ENCODE measurements at regions not wholly inside any gene's neighbourhood (a gene's known extent, or its start where the extent isn't known, plus 50 kb on each side); places are given as distances from the start of the nearest gene placed in this dataset.

- H2AFZ ChIP-seq (ENCODE audit: low read length), result no peak overlapping the region
- H3K4me1 ChIP-seq (ENCODE audit: insufficient read depth, low read length, poor library complexity, severe bottlenecking), result no peaks in the 10 kb centered on the region
- intact Hi-C loops (cut with micrococcal nuclease; ENCODE audit: unreplicated experiment), result no loop called here
- no peaks in the 10 kb centered on the region for H3K79me2 ChIP-seq (ENCODE audit: insufficient read depth, low read depth, low read length)
- CTCF ChIA-PET (ENCODE audit: unreplicated experiment), result no interaction called here
- no peaks in the 10 kb centered on the region for H3K9me2 ChIP-seq (ENCODE audit: insufficient read depth, low read length)
- no peak for DNase-seq (ENCODE audit: low spot score)
- H4K20me1 ChIP-seq (ENCODE audit: insufficient read depth, low read length), result no peaks in the 10 kb centered on the region
- TF ChIP-seq CTCF (conservative IDR thresholded peaks at IDR 0.05; ENCODE audit: low read length) (no peak), EZH2phosphoT487 (IDR thresholded peaks at IDR 0.05; ENCODE audit: borderline replicate concordance, low read depth, low read length) (no peak)
- no TSS peak for BruUV-seq (replicated peaks)
- H3K36me3 ChIP-seq (ENCODE audit: insufficient read depth, low read length), result no peaks in the 10 kb centered on the region
- no peak overlapping the region for H3K27ac ChIP-seq (ENCODE audit: low read depth, low read length, poor library complexity, severe bottlenecking)
- H3K4me3 ChIP-seq (ENCODE audit: low read depth, low read length, poor library complexity, severe bottlenecking), result no peak overlapping the region
- POLR2A ChIA-PET, result interaction anchor here (0.6 kb wide), 1 partner anchor 455 kb away, joined by 4 read pairs; no protein-coding TSS in a partner anchor
- H3K4me2 ChIP-seq (ENCODE audit: low read length), result no peak overlapping the region
- no peaks in the 10 kb centered on the region for H3K9me3 ChIP-seq (ENCODE audit: low read length)
Measured at GRCh38 chr1:38113159-38113666, 66.6 kb upstream of the POU3F1 start.

- H3K4me1 ChIP-seq (ENCODE audit: insufficient read depth, low read length, poor library complexity, severe bottlenecking), result no peaks in the 10 kb centered on the region
- H3K4me3 ChIP-seq (ENCODE audit: low read depth, low read length, poor library complexity, severe bottlenecking), result no peak overlapping the region
- H3K36me3 ChIP-seq (ENCODE audit: insufficient read depth, low read length), result no peaks in the 10 kb centered on the region
- no peak overlapping the region for H3K27ac ChIP-seq (ENCODE audit: low read depth, low read length, poor library complexity, severe bottlenecking)
- no TSS peak for BruUV-seq (replicated peaks)
- no peaks in the 10 kb centered on the region for H3K9me2 ChIP-seq (ENCODE audit: insufficient read depth, low read length)
- no peak overlapping the region for H3K4me2 ChIP-seq (ENCODE audit: low read length)
- no peaks in the 10 kb centered on the region for H4K20me1 ChIP-seq (ENCODE audit: insufficient read depth, low read length)
- no peaks in the 10 kb centered on the region for H3K79me2 ChIP-seq (ENCODE audit: insufficient read depth, low read depth, low read length)
- no peak for DNase-seq (ENCODE audit: low spot score)
- no peak overlapping the region for H2AFZ ChIP-seq (ENCODE audit: low read length)
- ChIA-PET CTCF (ENCODE audit: unreplicated experiment) (no interaction called here), POLR2A (no interaction called here)
- H3K9me3 ChIP-seq (ENCODE audit: low read length), result no peaks in the 10 kb centered on the region
- intact Hi-C loops (cut with micrococcal nuclease; ENCODE audit: unreplicated experiment), result no loop called here
- TF ChIP-seq CTCF (conservative IDR thresholded peaks at IDR 0.05; ENCODE audit: low read length) (no peak), EZH2phosphoT487 (IDR thresholded peaks at IDR 0.05; ENCODE audit: borderline replicate concordance, low read depth, low read length) (no peak)
Measured at GRCh38 chr1:38111589-38111988, 65.0 kb upstream of the POU3F1 start.

GRCh38 chr1:38105267-38105666, 58.7 kb upstream of the POU3F1 start:
- BruUV-seq (replicated peaks), result no TSS peak
- CTCF ChIA-PET (ENCODE audit: unreplicated experiment), result no interaction called here
- H3K27ac ChIP-seq (ENCODE audit: low read depth, low read length, poor library complexity, severe bottlenecking), result no peak overlapping the region
- TF ChIP-seq CTCF (conservative IDR thresholded peaks at IDR 0.05; ENCODE audit: low read length), result no peak
- TF ChIP-seq EZH2phosphoT487 (IDR thresholded peaks at IDR 0.05; ENCODE audit: borderline replicate concordance, low read depth, low read length), result no peak
- H3K4me1 ChIP-seq (ENCODE audit: insufficient read depth, low read length, poor library complexity, severe bottlenecking), result no peaks in the 10 kb centered on the region
- H4K20me1 ChIP-seq (ENCODE audit: insufficient read depth, low read length), result no peaks in the 10 kb centered on the region
- H3K4me3 ChIP-seq (ENCODE audit: low read depth, low read length, poor library complexity, severe bottlenecking), result no peak overlapping the region
- no peak for DNase-seq (ENCODE audit: low spot score)
- H3K9me2 ChIP-seq (ENCODE audit: insufficient read depth, low read length), result no peaks in the 10 kb centered on the region
- H3K79me2 ChIP-seq (ENCODE audit: insufficient read depth, low read depth, low read length), result no peaks in the 10 kb centered on the region
- no peak overlapping the region for H2AFZ ChIP-seq (ENCODE audit: low read length)
- POLR2A ChIA-PET, result no interaction called here
- no peak overlapping the region for H3K4me2 ChIP-seq (ENCODE audit: low read length)
- intact Hi-C loops (cut with micrococcal nuclease; ENCODE audit: unreplicated experiment), result no loop called here
- H3K9me3 ChIP-seq (ENCODE audit: low read length), result no peaks in the 10 kb centered on the region
- H3K36me3 ChIP-seq (ENCODE audit: insufficient read depth, low read length), result no peaks in the 10 kb centered on the region
